ENCODE measurements at regions not wholly inside any gene's neighbourhood (a gene's known extent, or its start where the extent isn't known, plus 50 kb on each side); places are given as distances from the start of the nearest gene placed in this dataset.

- TF ChIP-seq SUZ12 (IDR thresholded peaks at IDR 0.05; ENCODE audit: extremely low read depth, insufficient read depth, insufficient read length) (no peak), YY1 (IDR thresholded peaks at IDR 0.05; ENCODE audit: insufficient read depth, insufficient read length) (no peak)
Observed at GRCh38 chr2:19823507-19823906, 78.3 kb downstream of the TTC32 start.
